ENCODE measurements at regions not wholly inside any gene's neighbourhood (a gene's known extent, or its start where the extent isn't known, plus 50 kb on each side); places are given as distances from the start of the nearest gene placed in this dataset.

DNA sequence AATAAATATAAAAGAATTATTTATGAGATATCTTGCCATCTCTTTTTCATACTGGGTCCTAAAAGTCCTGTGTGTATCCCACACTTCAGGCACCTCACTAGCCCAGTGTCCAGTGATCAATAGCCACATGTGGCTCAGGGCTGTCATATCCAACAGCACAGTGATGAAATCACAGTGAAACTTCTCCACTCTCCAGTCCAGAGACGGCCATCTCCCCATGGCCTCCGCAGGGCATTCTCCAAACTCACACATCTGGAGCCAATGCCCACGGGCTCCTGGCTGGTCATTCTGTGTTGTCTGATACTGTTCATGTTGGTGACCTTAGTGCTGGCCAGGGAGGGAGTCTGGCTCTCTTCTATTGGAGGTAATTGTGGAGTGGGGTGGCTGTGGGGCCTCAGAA, 125.2 kb upstream of the SDK2 start:
- no peak for TF ChIP-seq EZH2 (IDR thresholded peaks at IDR 0.05; ENCODE audit: borderline replicate concordance, insufficient read depth, low read depth, low read length, poor library complexity, severe bottlenecking)
- TF ChIP-seq, protein P1, sequence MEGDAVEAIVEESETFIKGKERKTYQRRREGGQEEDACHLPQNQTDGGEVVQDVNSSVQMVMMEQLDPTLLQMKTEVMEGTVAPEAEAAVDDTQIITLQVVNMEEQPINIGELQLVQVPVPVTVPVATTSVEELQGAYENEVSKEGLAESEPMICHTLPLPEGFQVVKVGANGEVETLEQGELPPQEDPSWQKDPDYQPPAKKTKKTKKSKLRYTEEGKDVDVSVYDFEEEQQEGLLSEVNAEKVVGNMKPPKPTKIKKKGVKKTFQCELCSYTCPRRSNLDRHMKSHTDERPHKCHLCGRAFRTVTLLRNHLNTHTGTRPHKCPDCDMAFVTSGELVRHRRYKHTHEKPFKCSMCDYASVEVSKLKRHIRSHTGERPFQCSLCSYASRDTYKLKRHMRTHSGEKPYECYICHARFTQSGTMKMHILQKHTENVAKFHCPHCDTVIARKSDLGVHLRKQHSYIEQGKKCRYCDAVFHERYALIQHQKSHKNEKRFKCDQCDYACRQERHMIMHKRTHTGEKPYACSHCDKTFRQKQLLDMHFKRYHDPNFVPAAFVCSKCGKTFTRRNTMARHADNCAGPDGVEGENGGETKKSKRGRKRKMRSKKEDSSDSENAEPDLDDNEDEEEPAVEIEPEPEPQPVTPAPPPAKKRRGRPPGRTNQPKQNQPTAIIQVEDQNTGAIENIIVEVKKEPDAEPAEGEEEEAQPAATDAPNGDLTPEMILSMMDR (IDR thresholded peaks at IDR 0.05) = no peak

All from B cell (primary cell).